D341Med (cell line): ENCODE measurements at regions not wholly inside any gene's neighbourhood (a gene's known extent, or its start where the extent isn't known, plus 50 kb on each side); places are given as distances from the start of the nearest gene placed in this dataset.
"Not testable (repeated sequence)": the region's sequence is repeated elsewhere in the genome, so short reads cannot be mapped to it uniquely, and the experiment has no call there.

Experiments used
- DNase-seq: peaks from one replicate; pipeline ENCODE4 v3.0.0; 2012; ENCODE audit warnings: low spot score

DNA sequence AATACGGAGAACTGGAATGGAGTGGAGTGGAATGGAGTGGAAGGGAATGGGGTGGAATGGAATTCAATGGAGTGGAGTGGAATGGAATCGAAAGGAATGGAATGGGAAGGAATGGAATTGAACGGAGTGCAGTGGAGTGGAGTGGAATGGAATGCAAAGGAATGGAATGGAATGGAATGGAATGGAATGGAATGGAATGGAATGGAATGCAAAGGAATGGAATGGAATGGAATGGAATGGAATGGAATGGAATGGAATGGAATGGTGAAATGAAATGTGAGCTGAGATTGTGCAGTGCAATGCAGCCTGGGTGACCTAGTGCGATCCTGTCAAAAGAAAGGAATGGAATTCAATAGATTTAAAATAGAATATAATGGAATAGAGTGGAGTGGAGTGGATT lies 357.3 kb upstream of the WSB1 start:
- DNase-seq, result not testable (repeated sequence)

DNA sequence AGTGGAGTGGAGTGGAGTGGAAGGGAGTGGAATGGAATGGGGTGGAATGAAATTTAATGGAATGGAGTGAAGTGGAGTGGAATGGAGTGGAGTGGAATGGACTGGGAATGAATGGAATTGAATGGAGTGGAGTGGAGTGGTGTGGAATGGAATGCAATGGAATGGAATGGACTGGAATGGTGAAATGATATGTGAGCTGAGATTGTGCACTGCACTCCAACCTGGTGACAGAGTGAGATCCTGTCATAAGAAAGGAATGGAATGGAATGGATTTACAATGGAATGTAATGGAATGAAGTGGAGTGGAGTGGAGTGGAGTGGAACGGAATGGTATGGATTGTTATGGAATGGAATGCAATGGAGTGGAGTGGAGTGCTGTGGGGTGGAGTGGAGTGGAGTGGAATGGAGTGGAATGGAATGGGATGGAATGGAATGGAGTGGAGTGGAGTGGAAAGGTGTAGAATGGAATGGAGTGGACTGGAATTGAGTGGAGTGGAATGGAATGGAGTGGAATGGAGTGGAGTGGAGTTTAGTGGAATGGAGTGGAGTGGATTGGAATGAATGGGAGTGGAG lies 356.1 kb upstream of the WSB1 start:
- not testable (repeated sequence) for DNase-seq

DNA sequence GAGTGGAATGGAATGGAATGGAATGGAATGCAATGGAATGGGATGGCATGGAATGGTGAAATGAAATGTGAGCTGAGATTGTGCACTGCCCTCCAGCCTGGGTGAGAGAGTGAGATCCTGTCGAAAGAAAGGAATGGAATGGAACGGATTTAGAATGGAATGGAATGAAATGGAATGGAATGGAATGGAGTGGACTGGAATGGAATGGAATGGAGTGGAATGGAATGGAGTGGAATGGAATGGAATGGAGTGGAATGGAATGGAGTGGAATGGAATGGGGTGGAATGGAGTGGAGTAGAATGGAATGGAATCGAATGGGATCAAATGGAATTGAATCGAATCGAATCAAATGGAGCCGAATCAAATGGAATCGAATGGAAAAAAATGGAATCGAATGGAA lies 354.2 kb upstream of the WSB1 start:
- not testable (repeated sequence) for DNase-seq

DNA sequence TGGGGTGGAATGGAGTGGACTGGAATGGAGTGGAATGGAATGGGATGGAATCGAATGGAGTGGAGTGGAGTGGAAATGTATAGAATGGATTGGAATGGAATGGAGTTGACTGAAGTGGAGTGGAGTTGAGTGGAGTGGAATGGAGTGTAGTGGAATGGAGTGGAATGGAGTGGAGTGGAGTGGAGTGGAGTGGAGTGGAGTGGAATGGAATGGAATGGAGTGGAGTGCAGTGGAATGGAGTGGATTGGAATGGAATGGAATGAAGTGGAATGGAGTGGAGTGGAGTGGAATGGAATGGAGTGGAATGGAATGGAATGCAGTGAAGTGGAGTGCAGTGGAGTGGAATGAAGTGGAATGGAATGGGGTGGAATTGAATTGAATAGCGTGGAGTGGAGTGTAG lies 353.3 kb upstream of the WSB1 start:
- not testable (repeated sequence) for DNase-seq

DNA sequence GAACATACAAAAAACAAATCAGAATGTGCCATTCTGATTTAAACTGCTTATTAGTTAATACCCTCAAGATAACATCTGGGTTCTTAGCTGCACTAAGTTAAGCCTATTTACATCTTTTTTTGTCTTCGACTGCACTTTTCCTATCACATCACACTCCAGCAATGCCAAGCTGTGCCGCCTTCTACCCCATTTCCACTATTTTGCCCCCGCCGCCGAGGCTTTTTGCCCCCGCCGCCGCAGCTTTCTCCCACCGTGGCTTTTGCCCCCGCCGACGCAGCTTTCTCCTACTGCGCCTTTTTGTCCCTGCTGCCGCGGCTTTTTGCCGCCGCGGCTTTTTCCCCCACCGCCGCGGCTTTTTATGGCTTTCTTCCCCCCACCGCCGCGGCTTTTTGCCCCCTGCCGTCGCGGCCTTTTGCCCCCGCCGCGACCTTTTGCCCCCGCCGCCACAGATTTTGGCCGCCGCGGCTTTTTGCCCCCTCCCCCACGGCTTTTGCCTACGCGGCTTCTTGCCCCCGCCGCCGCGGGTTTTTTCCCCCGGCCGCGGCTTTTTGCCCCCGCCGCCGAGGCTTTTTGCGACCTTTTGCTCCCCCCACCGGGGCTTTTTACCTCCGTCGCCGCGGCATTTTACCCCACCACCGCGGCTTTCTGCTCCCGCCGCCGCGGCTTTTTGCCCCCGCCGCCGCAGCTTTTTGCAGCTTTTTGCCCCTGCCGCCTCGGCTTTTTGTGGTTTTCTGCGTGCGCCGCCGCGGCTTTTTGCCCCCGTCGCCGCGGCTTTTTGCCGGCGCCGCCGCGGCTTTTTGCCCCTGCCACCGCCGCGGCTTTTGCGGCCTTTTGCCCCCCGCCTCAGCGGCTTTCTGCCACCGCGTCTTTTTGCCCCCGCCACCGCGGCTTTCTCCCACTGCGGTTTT lies 331.4 kb upstream of the WSB1 start:
- DNase-seq, result peak; percentile 34

DNA sequence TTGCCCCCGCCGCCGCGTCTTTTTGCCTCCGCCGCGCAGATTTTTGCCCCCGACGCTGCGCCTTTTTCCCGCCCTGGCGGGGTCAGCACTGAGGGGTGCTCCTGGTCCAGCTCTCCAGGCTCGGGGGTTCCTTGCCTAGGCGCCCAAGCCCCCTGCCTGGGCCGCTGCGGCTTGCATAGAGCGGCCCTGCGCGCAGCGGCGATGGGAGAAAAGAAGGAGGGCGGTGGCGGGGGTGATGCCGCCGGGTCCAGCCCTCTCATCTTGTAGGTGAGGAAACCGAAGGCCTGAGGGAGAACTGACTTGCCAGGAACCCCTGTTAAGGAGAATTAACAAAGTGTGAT lies 330.8 kb upstream of the WSB1 start:
- peak; percentile 31 for DNase-seq

DNA sequence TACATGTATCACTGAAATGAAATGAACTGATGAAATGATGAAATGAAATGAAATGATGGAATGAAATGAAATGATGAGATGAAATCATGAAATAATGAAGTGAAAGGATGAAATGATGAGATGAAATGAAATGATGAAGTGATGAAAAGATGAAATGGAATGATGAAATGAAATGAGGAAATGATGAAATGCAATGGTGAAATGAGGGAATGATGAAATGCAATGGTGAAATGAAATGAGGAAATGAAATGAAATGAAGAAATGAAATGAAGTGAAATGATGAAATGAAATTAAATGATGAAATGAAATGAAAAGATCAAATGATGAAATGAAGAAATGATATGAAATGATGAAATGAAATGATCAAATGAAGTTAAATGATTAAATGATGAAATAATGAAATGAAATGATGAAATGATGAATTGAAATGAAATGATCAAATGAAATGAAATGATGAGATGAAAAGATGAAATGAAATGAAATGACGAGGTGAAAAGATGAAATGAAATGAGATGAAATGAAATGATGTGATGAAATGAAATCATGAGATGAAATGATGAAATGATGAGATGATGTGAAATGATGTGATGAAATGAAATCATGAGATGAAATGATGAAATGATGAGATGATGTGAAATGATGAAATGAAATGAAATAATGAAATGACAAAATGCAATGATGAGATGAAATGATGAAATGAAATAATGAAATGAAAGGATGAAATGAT lies 327.9 kb upstream of the WSB1 start:
- DNase-seq, result not testable (repeated sequence)

DNA sequence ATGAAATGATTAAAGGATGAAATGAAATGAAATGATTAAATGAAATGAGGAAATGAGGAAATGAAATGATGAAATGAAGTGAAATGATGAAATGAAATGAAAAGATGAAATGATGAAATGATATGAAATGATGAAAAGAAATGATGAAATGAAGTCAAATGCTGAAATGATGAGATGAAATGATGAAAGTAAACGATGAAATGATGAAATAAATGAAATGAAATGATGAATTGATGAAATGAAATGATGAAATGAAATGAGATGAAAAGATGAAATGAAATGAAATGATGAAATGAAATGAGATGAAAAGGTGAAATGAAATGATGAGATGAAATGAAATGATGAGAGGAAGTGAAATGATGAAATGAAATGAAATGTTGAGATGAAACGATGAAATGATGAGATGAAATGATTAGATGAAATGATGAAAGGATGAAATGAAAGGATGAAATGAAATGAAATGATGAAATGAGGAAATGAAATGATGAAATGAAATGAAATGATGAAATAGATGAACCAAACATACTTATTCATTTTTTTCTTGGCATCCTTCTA lies 327.2 kb upstream of the WSB1 start:
- DNase-seq, result not testable (repeated sequence)

DNA sequence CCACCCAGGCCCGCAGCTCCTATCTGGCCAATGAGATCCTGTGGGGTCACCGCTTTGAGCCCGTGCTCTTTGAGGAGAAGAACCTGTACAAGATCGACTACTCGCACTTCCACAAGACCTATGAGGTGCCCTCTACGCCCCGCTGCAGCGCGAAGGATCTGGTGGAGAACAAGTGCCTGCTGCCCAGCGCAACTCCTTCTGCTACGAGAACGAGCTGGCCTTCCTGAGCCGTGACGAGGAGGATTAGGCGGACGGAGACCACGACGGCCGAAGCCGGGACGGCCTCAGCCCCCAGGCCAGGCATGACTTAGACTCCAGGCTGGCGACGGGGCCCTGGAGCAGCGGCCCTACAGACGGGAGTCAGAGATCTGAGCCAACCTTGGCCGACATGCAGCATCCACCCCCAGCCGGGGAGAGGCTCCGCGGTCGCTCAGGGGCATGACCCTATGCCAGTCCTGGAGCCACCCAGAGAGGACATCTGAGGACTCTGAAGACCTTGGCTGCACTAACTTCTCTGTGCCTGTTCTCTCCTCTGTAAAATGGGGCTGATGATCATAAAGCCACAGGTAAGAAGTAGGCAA lies 312.0 kb upstream of the WSB1 start:
- DNase-seq, result not testable (repeated sequence)

DNA sequence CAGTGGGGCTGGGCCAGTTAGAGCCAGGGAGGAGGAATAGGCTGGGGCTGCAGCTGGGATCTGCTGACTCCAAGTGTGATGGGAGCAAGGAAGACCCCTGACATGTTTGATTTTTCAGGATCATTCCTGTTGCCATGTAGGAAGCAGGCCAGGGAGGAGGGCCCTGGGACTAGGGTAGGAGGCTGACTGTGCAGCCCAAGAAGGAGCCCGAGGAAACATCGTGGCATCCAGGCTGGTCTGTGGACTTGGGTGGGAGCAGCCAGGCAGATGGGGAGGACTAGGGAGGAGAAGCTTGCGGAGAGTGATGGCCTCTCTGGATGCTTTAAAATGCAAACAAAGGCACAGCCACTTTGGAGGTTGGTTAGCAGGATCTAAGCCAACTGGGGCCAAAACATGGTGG lies 311.4 kb upstream of the WSB1 start:
- DNase-seq, result not testable (repeated sequence)

DNA sequence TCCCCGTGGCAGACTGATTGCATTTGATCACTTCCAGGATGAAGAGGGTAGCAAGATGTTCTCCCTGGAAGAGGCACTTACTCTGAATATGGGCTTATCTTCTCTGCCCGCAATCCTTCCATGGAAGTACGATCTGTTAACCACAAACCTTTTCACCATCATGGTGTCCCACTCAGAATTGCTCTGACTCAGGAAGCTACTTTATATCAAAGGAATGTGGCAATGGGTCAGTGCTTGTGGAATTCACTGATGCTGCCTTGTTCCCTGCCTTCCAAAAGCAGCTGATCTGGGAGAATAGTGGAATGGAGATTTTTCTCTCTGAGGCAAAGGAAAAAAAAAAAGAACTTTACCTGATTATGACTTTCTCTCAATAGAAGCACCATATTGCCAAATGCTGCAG lies 306.1 kb upstream of the WSB1 start:
- DNase-seq, result not testable (repeated sequence)

DNA sequence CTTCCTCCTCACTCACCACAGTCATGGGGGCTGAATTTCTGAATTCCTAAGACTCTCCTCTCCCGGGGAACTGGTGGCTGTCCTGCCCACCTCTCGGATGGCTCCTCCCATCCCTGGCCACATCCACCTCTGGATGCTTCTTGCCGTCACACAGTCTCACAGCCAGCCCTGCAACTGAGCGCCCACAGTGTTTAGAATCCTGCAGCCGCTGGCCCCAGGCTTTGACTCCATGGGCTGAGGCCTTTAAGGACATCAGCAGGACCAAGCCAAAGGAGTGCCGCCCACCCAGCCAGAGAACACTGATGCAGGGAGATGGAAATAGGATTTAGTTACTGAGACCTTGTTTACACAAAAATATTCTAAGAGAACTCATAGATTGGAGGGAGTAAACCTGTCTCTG lies 299.3 kb upstream of the WSB1 start:
- not testable (repeated sequence) for DNase-seq

DNA sequence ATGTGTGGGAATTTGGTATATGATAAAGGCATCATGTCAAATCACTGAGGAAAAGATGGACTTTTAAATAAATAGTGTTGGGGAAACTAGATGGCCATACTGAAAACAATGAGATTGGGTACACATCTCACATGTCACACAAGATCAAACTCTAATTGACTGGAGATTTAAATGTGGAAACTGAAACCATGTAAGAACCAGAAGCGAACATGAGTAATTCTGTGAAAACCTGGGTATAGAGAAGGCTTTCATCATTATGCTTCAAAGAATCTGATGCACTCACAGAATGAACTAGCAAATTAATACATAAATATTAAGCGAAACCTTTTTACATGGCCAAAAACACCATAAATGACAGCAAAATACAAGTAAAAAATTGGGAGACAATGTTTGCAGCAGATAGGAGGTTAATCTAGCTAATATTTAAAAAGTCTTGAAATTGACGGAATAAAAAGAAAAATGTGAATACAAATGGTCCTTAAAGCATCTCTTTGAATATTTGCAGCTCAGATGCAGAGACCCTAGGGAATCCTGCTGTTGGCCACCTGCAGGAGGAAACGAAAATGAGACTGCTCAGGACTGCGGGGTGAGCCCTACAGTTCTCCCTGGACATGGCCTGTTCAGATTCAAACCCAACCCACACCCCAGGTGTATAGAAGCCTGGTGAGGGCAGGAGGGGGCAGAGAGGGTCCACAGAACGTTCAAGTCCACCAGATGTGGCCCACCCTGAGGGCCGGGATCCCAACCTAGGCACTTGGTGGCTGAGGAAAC lies 297.6 kb upstream of the WSB1 start:
- not testable (repeated sequence) for DNase-seq

DNA sequence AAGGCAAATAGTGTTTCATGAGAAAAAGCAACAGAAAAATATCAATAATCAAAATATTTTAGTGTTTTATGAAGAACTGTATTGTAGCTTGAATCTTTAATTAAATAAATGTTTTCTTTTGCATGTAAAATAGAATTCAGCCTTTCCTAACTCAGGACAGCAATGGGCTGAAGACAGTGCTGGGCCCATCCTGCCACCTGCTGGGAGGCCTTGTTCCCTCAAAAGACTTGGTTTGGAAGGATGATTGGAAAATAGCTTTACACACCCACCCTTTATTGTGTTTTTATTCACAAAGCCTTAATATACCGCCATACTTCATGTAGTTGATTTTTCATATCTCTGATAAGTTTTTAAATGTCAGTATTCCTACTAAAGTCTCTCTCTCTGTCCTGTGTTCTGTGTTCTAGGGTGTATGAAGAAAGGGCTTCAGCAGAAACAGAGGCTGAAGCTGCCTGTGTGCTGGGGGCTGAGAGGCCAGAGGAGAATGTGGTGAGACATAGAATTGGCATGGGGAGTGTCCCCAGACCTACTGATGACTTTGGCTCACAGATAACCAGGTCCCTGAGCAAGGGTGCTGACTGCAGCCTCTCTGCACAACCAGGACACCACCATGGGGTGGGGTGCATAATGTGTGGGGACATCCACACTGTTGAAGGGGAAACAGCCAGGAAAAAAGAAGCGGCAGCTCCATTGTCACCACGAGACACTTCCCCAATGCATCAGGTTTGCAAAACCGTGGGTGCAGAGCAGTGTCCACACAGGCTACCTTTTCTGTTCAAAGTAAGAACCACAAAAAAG lies 286.0 kb upstream of the WSB1 start:
- DNase-seq, result not testable (repeated sequence)

DNA sequence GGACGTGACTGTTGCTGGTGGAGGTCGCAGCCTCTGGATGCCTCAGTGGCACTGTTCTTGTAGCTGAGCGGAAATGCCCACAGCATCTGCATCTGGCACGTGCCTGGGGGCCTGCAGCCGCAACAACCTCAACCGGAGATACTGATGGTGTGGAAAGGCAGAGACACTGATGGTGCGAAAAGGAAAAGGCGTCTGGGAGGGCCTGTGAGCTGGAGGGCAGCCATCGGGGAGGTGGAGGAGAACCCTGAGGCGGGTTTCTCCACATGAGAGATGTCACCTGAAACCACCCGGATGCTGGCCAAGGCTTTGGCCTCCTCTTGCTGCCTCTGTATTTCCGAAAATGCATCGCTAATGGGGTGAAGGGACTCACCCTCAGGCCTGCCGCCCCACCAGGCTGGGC lies 284.8 kb upstream of the WSB1 start:
- no peak for DNase-seq

DNA sequence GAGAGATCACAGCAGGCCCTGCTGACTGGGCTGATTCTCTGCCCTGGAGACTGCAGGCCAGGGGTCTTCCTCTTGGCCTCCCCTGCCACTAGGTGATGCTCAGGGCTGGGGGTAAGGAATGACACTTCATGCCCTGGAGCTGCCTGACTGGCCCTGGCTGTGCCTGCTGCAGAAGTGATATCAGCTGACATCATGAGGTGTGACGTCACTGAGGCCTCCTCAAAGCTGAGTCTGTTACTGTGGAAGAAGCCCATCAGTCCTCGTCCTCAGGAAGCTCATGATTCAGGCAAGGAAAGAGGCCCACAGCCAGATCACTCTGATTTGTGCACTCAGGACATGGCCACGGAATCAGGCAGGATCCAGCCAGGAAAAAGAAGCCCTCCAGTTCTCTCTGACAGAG lies 283.8 kb upstream of the WSB1 start:
- not testable (repeated sequence) for DNase-seq

DNA sequence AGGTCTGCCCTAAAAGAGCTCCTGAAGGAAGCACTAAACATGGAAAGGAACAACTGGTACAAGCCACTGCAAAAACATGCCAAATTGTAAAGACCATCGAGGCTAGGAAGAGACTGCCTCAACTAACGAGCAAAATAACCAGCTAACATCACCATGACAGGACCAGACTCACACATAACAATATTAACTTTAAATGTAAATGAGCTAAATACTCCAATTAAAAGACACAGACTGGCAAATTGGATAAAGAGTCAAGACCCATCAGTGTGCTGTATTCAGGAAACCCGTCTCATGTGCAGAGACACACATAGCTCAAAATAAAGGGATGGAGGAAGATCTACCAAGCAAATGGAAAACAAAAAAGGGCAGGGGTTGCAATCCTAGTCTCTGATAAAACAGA lies 263.4 kb upstream of the WSB1 start:
- not testable (repeated sequence) for DNase-seq

DNA sequence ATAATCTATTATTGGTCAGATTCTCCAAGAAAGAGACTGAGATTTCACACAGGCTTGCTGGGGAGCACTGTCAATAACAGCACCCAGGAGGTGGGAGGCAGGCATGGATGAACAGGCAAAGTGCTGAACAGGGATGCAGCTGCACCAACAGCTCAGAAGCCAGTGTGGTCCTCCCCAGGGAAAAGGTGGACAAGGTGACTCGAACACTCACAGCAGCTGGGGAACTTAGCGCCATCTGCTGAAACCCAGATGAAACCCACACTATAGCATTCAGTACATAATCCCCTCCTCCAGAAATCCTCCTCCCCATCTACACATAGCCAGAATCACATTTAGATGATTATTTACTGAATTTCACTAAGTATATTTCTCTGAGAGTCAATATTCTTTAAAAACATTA lies 255.2 kb upstream of the WSB1 start:
- peak; percentile 53 for DNase-seq

DNA sequence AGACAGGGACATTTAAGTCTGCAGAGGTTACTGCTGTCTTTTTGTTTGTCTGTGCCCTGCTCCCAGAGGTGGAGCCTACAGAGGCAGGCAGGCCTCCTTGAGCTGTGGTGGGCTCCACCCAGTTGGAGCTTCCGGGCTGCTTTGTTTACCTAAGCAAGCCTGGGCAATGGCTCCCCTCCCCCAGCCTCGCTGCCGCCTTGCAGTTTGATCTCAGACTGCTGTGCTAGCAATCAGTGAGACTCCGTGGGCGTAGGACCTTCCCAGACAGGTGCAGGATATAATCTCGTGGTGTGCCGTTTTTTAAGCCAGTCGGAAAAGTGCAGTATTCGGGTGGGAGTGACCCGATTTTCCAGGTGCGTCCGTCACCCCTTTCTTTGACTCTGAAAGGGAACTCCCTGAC lies 248.9 kb upstream of the WSB1 start:
- DNase-seq, result not testable (repeated sequence)

DNA sequence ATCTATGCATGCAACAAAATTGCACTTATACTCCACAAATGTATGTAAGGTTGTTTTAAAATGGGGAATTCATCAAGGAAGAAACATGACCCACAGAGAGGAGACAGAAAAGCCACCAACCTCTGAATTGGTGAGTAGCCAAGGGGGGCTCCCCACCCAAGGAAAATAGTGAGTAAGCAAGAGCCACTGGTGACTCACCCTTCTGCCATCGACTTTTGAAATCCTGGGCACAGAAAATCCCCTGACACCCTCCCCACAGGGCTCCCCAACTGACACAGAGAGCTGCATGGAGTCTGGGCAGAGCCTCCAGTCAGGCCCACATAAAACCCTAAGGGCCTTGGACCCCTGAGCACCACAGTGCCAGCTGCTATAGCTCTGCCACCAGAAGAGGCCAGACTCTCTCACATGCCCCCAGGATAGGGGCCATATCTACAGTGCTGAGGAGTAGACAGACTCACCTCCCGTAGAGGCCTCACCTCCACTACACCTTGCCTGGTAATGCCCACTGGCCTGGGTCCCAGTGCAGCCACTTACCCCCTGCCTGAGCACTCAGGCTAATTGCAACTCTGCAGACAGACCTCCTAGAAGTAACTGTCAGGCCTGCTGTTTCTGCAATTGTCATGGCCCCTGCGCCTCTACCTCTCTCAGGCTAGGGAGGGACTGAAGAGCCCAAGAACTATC lies 244.7 kb upstream of the WSB1 start:
- DNase-seq, result no peak
